AG04449 (cell line): ENCODE measurements at regions not wholly inside any gene's neighbourhood (a gene's known extent, or its start where the extent isn't known, plus 50 kb on each side); places are given as distances from the start of the nearest gene placed in this dataset.

Experiments used
- CTCF ChIA-PET: fragments of 350-600 bp; formaldehyde crosslinking; extraction: SDS; loops from one replicate; lab custom pipeline; 2021; ENCODE audit warnings: antibody characterized with exemption; lab: Yijun Ruan, JAX
- POLR2A ChIA-PET: fragments of 400-600, 350-600 bp; formaldehyde crosslinking; extraction: SDS; loops from one replicate; lab custom pipeline; 2020; ENCODE audit warnings: antibody characterized with exemption, inconsistent platforms; lab: Yijun Ruan, JAX
- DNase-seq: peaks from one replicate; pipeline ENCODE4 v3.0.0-alpha.2; 2010; ENCODE audit warnings: low read depth, low spot score
- H3K4me3 ChIP-seq: 2 replicates; pipeline ENCODE4 v1.5.1; 2011; ENCODE audit warnings: low read depth, mild to moderate bottlenecking, control low read depth, low read length
- TF ChIP-seq, protein P1 (sequence below): IDR thresholded peaks from one replicate; pipeline ENCODE4 v1.5.1; 2011; ENCODE audit warnings: mild to moderate bottlenecking, moderate library complexity, low read length, control low read depth, inconsistent platforms; ENCODE audit not compliant: insufficient read depth; ENCODE audit errors: missing control alignments

GRCh38 chr17:31674305-31674704 is 184.7 kb downstream of the COPRS start:
- POLR2A ChIA-PET: no interaction called here
- CTCF ChIA-PET: no interaction called here
- TF ChIP-seq, protein P1, sequence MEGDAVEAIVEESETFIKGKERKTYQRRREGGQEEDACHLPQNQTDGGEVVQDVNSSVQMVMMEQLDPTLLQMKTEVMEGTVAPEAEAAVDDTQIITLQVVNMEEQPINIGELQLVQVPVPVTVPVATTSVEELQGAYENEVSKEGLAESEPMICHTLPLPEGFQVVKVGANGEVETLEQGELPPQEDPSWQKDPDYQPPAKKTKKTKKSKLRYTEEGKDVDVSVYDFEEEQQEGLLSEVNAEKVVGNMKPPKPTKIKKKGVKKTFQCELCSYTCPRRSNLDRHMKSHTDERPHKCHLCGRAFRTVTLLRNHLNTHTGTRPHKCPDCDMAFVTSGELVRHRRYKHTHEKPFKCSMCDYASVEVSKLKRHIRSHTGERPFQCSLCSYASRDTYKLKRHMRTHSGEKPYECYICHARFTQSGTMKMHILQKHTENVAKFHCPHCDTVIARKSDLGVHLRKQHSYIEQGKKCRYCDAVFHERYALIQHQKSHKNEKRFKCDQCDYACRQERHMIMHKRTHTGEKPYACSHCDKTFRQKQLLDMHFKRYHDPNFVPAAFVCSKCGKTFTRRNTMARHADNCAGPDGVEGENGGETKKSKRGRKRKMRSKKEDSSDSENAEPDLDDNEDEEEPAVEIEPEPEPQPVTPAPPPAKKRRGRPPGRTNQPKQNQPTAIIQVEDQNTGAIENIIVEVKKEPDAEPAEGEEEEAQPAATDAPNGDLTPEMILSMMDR: no peak
- no peak overlapping the region for H3K4me3 ChIP-seq
- no peak for DNase-seq

DNA sequence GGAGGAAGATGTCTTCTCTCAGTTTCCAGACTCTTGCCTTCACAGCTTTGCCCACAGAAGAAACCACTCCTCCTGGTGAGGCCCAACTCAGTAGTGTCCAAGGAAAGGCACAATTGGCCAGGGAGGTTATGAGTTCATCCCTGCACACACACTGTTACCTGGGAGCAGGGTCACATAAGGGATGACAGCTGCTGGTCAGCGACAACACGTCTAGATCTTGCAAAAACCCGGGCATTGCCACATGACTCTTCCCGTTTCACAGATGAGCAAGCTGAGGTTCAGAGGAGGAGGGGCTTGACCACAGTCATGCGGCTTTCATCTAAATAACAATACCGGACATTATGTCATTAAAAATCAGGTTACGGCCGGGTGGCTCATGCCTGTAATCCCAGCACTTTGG is 186.0 kb downstream of the COPRS start:
- CTCF ChIA-PET: interaction anchor here (0.8 to 1.5 kb wide), 2 partner anchors 16 to 169 kb away, joined by 3 to 4 read pairs; no protein-coding TSS in a partner anchor
- POLR2A ChIA-PET: no interaction called here
- H3K4me3 ChIP-seq: no peak overlapping the region
- TF ChIP-seq, protein P1: no peak
- DNase-seq: no peak

- no peak for DNase-seq
- no peak overlapping the region for H3K4me3 ChIP-seq
- ChIA-PET CTCF (interaction anchor here (0.7 to 1.5 kb wide), 4 partner anchors 11 to 170 kb away, joined by 3 to 4 read pairs (median 3); no protein-coding TSS in a partner anchor), POLR2A (interaction anchor here (0.9 kb wide), 1 partner anchor 19 kb away, joined by 3 read pairs; no protein-coding TSS in a partner anchor)
- TF ChIP-seq, protein P1: no peak
These were observed 186.8 kb downstream of the COPRS start for GRCh38 chr17:31672161-31672819.

DNA sequence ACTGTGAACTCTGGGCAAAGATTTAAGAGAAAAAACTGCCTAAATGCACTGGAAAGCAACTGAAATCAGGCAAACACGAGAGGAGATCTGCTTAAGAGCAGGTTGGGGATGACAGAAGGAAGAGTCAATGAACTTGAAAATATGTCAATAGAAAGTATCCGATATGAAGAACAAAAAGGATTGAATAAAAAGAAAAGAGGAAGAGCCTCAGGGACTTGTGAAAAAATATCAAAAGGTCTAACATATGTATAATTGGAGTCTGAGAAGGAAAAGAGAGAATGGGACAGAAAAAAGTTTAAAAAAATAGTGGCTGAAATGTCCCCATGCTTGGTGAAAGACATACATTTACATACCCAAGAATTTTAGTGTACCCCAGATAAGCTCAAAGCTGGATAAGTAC is 195.5 kb downstream of the COPRS start:
- H3K4me3 ChIP-seq: no peak overlapping the region
- no peak for DNase-seq
- ChIA-PET CTCF (no interaction called here), POLR2A (no interaction called here)
- TF ChIP-seq, protein P1: no peak

DNA sequence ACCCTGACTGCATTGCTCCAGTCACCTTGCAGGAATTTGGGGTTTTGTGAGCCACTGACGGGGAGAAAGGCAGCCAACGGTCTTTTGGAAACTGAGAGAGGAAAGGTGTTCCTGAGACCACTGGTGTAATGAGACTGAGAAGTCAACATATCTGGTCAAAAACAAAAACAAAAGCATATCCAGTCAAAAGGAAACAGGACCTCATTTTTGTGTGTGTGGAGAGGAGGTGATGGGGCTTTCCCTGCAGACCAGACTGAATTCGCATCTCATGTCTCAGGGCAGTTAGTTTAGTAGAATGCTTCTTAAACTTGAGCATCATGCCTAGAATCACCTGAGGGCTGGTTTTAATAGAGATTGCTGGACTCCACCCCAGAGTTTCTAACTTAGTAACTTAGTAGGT is 198.4 kb downstream of the COPRS start:
- ChIA-PET CTCF (no interaction called here), POLR2A (no interaction called here)
- DNase-seq: no peak
- TF ChIP-seq, protein P1: no peak
- no peak overlapping the region for H3K4me3 ChIP-seq

GRCh38 chr17:31657876-31658275 is 201.2 kb downstream of the COPRS start:
- TF ChIP-seq, protein P1: no peak
- POLR2A ChIA-PET: no interaction called here
- CTCF ChIA-PET: interaction anchor here (1.3 kb wide), 1 partner anchor 11 kb away, joined by 4 read pairs; no protein-coding TSS in a partner anchor
- DNase-seq: no peak
- no peak overlapping the region for H3K4me3 ChIP-seq
